Mammary epithelial cell (primary cell): ENCODE measurements at regions not wholly inside any gene's neighbourhood (a gene's known extent, or its start where the extent isn't known, plus 50 kb on each side); places are given as distances from the start of the nearest gene placed in this dataset.

Experiments
- EZH2 ChIP-seq: IDR thresholded peaks from 2 replicates; pipeline ENCODE4 v1.6.1; 2012; ENCODE audit warnings: low read length, inconsistent platforms, borderline replicate concordance
- TF ChIP-seq, protein P1 (sequence below), 2 donors: IDR thresholded peaks in 1 of 2; conservative IDR thresholded peaks in 1 of 2; 2 replicates each; pipeline ENCODE4 v1.5.1; 2011 to 2012; ENCODE audit warnings: inconsistent platforms in 2 of 2, low read length in 2 of 2, mild to moderate bottlenecking in 2 of 2, control low read depth in 1 of 2, low read depth in 1 of 2; ENCODE audit not compliant: insufficient read depth in 1 of 2; ENCODE audit errors: extremely low read depth in 1 of 2

GRCh38 chr4:100124715-100125114 lies 65.6 kb downstream of the DDIT4L start:
- TF ChIP-seq, protein P1, sequence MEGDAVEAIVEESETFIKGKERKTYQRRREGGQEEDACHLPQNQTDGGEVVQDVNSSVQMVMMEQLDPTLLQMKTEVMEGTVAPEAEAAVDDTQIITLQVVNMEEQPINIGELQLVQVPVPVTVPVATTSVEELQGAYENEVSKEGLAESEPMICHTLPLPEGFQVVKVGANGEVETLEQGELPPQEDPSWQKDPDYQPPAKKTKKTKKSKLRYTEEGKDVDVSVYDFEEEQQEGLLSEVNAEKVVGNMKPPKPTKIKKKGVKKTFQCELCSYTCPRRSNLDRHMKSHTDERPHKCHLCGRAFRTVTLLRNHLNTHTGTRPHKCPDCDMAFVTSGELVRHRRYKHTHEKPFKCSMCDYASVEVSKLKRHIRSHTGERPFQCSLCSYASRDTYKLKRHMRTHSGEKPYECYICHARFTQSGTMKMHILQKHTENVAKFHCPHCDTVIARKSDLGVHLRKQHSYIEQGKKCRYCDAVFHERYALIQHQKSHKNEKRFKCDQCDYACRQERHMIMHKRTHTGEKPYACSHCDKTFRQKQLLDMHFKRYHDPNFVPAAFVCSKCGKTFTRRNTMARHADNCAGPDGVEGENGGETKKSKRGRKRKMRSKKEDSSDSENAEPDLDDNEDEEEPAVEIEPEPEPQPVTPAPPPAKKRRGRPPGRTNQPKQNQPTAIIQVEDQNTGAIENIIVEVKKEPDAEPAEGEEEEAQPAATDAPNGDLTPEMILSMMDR (conservative IDR thresholded peaks at IDR 0.05 in 1 of 2, IDR thresholded peaks at IDR 0.05 in 1 of 2; ENCODE audit: extremely low read depth in 1 of 2, insufficient read depth in 1 of 2, low read depth in 1 of 2, low read length in 2 of 2), result no peak
- TF ChIP-seq EZH2, result no peak
